Globus pallidus (tissue), 1 donor: ENCODE measurements at regions not wholly inside any gene's neighbourhood (a gene's known extent, or its start where the extent isn't known, plus 50 kb on each side); places are given as distances from the start of the nearest gene placed in this dataset.
A peak's percentile ranks its signal among the peaks of the same experiment; 100 is the strongest.

Experiments
- DNase-seq: peaks from one replicate; pipeline ENCODE4 v3.0.0-alpha.2; 2015; ENCODE audit warnings: low spot score

- DNase-seq, result peak; percentile 64
These were observed 64.3 kb downstream of the MRPL14 start for GRCh38 chr6:44062771-44063560.

GRCh38 chr6:44062105-44062770 lies 65.0 kb downstream of the MRPL14 start:
- no peak for DNase-seq

- no peak for DNase-seq
These were observed 65.7 kb downstream of the MRPL14 start for GRCh38 chr6:44061375-44062104.

- no peak for DNase-seq
These were observed 66.5 kb downstream of the MRPL14 start for GRCh38 chr6:44060612-44061374.

- no peak for DNase-seq
These were observed 67.6 kb downstream of the MRPL14 start for GRCh38 chr6:44059359-44060346.

- no peak for DNase-seq
These were observed 68.5 kb downstream of the MRPL14 start for GRCh38 chr6:44058617-44059358.

GRCh38 chr6:44057931-44058616 lies 69.2 kb downstream of the MRPL14 start:
- no peak for DNase-seq

- DNase-seq, result no peak
These were observed 69.9 kb downstream of the MRPL14 start for GRCh38 chr6:44057238-44057930.

GRCh38 chr6:44056392-44057237 lies 70.6 kb downstream of the MRPL14 start:
- no peak for DNase-seq

- no peak for DNase-seq
These were observed 72.3 kb downstream of the MRPL14 start for GRCh38 chr6:44054721-44055559.

GRCh38 chr6:44053760-44054556 lies 73.3 kb downstream of the MRPL14 start:
- no peak for DNase-seq

- no peak for DNase-seq
These were observed 74.0 kb downstream of the MRPL14 start for GRCh38 chr6:44053106-44053756.

- DNase-seq, result peak; percentile 33
These were observed 74.7 kb downstream of the MRPL14 start for GRCh38 chr6:44052419-44053023.

GRCh38 chr6:44051515-44051914 lies 75.7 kb downstream of the MRPL14 start:
- no peak for DNase-seq

GRCh38 chr6:44050872-44051505 lies 76.3 kb downstream of the MRPL14 start:
- no peak for DNase-seq
